Peyer's patch (tissue), 4 donors: ENCODE measurements at regions not wholly inside any gene's neighbourhood (a gene's known extent, or its start where the extent isn't known, plus 50 kb on each side); places are given as distances from the start of the nearest gene placed in this dataset.

Experiments
- CTCF ChIP-seq, 6 experiments: fragments of 450-650 bp in 4 of 6; fragments of 200-600 bp in 2 of 6; sonication (generic) in 1 of 6; IDR thresholded peaks; one replicate each; pipeline ENCODE4 v1.5.1; 2017 to 2019; ENCODE audit warnings: antibody characterized with exemption in 6 of 6, mild to moderate bottlenecking in 3 of 6, moderate library complexity in 1 of 6
- POLR2A ChIP-seq, 2 donors: fragments of 450-650 bp; IDR thresholded peaks; one replicate each; pipeline ENCODE4 v1.5.1; 2017; ENCODE audit warnings: antibody characterized with exemption in 2 of 2, mild to moderate bottlenecking in 2 of 2, moderate library complexity in 2 of 2

GRCh38 chr2:207279520-207279919 is 113.8 kb upstream of the KLF7 start:
- TF ChIP-seq POLR2A (IDR thresholded peaks at IDR 0.05) = no peak
- no peak for TF ChIP-seq CTCF (IDR thresholded peaks at IDR 0.05)
